ENCODE measurements at regions not wholly inside any gene's neighbourhood (a gene's known extent, or its start where the extent isn't known, plus 50 kb on each side); places are given as distances from the start of the nearest gene placed in this dataset.

DNA sequence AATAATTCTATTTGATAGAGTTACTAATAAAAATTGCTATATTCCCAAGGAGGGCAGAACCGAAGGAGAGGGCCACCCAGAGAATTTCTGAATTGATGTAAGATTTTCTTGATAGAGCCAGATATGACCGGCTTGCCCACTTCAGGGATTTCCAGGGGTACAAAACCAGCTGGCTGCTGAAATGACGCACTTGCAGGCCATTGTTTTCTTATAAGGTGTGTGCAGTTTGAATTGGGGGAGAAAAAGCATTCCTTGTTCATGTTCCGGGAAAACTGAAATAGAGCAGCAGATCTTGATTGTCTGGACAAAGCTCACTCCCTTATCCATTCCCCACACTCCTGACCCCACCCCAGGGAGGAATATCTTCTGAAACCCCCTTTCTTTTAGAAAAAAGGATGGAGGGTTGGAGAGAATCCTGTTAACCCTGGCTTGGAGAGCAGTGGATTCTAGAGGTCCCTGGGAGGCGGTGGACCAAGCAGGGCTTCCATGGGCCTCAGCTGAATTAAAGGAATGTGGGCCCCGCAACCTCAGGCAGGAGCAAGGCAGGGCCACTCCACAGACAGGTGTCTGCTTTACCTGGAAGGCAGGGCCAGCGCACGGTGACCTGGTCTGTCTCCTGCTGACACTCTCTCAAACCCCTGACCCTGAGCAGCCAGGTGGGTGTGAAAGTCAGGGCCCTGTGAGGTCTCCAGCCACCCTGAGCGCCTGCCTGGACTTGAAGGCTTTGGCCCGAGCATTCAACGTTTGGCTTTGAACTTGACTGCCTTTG, 96.4 kb downstream of the TMEM170B start:
- Histone ChIP-seq H3K36me3 (ENCODE audit: control insufficient read depth, insufficient read depth, low read length) (no peaks in the 10 kb centered on the region), H3K4me1 (ENCODE audit: control insufficient read depth, insufficient read depth, low read length) (no peaks in the 10 kb centered on the region), H3K9me3 (ENCODE audit: control insufficient read depth, insufficient read depth, low read depth, low read length) (no peaks in the 10 kb centered on the region), H3K27me3 (ENCODE audit: control insufficient read depth, insufficient read depth, low read length) (no peaks in the 10 kb centered on the region), H3K4me3 (ENCODE audit: low read depth in 2 of 2, low read length in 2 of 2) (no peak overlapping the region), H3K27ac (ENCODE audit: low read length) (no peak overlapping the region)
- BruUV-seq (replicated peaks): no TSS peak
- CTCF ChIA-PET: no interaction called here
- TF ChIP-seq POLR2AphosphoS5 (IDR thresholded peaks at IDR 0.05; ENCODE audit: low read depth, low read length) (no peak), SIN3A (IDR thresholded peaks at IDR 0.05; ENCODE audit: borderline replicate concordance, insufficient read depth, low read depth, low read length) (no peak), TCF7L2 (IDR thresholded peaks at IDR 0.05; ENCODE audit: low read depth, low read length) (no peak)
- TF ChIP-seq, protein P1, sequence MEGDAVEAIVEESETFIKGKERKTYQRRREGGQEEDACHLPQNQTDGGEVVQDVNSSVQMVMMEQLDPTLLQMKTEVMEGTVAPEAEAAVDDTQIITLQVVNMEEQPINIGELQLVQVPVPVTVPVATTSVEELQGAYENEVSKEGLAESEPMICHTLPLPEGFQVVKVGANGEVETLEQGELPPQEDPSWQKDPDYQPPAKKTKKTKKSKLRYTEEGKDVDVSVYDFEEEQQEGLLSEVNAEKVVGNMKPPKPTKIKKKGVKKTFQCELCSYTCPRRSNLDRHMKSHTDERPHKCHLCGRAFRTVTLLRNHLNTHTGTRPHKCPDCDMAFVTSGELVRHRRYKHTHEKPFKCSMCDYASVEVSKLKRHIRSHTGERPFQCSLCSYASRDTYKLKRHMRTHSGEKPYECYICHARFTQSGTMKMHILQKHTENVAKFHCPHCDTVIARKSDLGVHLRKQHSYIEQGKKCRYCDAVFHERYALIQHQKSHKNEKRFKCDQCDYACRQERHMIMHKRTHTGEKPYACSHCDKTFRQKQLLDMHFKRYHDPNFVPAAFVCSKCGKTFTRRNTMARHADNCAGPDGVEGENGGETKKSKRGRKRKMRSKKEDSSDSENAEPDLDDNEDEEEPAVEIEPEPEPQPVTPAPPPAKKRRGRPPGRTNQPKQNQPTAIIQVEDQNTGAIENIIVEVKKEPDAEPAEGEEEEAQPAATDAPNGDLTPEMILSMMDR (IDR thresholded peaks at IDR 0.05): no peak
- TF ChIP-seq, protein P2, sequence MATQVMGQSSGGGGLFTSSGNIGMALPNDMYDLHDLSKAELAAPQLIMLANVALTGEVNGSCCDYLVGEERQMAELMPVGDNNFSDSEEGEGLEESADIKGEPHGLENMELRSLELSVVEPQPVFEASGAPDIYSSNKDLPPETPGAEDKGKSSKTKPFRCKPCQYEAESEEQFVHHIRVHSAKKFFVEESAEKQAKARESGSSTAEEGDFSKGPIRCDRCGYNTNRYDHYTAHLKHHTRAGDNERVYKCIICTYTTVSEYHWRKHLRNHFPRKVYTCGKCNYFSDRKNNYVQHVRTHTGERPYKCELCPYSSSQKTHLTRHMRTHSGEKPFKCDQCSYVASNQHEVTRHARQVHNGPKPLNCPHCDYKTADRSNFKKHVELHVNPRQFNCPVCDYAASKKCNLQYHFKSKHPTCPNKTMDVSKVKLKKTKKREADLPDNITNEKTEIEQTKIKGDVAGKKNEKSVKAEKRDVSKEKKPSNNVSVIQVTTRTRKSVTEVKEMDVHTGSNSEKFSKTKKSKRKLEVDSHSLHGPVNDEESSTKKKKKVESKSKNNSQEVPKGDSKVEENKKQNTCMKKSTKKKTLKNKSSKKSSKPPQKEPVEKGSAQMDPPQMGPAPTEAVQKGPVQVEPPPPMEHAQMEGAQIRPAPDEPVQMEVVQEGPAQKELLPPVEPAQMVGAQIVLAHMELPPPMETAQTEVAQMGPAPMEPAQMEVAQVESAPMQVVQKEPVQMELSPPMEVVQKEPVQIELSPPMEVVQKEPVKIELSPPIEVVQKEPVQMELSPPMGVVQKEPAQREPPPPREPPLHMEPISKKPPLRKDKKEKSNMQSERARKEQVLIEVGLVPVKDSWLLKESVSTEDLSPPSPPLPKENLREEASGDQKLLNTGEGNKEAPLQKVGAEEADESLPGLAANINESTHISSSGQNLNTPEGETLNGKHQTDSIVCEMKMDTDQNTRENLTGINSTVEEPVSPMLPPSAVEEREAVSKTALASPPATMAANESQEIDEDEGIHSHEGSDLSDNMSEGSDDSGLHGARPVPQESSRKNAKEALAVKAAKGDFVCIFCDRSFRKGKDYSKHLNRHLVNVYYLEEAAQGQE (IDR thresholded peaks at IDR 0.05; ENCODE audit: insufficient read depth in 1 of 2, low read depth in 2 of 2, low read length in 1 of 2): no peak
- ATAC-seq (no peak), DNase-seq (ENCODE audit: low read depth, low spot score) (no peak)
- intact Hi-C loops (cut with micrococcal nuclease; ENCODE audit: unreplicated experiment) (no loop called here), in situ Hi-C loops (cut with HindIII; ENCODE audit: low pct_unique_long_range_greater_than_20kb, low sequenced_read_pairs) (no loop called here)
- POLR2A ChIA-PET: no interaction called here

DNA sequence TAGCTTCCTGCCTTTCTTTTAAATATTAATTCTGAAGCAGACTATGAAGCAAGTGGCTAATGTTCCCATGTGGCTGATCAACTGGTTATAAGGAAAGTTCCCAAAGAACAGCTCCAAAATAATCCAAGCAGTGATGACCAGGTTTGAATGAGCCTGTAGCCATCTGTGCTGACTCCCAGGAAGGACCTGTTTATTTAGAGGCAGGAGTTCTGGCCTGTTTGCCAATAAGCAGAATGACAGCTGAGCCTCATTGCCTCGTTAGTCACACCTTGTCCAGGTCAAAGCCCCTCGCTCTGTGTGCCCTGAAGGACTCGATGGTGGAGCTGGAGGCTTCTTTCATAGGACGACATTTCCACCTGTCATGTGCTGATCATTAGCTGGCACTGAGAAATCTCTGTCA, 97.4 kb downstream of the TMEM170B start:
- no peak overlapping the region for H3K27ac ChIP-seq (ENCODE audit: low read length)
- TF ChIP-seq, protein P2 (IDR thresholded peaks at IDR 0.05; ENCODE audit: insufficient read depth in 1 of 2, low read depth in 2 of 2, low read length in 1 of 2): no peak
- TF ChIP-seq POLR2AphosphoS5 (IDR thresholded peaks at IDR 0.05; ENCODE audit: low read depth, low read length): no peak
- H3K36me3 ChIP-seq (ENCODE audit: control insufficient read depth, insufficient read depth, low read length): no peaks in the 10 kb centered on the region
- ATAC-seq (no peak), DNase-seq (ENCODE audit: low read depth, low spot score) (no peak)
- intact Hi-C loops (cut with micrococcal nuclease; ENCODE audit: unreplicated experiment) (no loop called here), in situ Hi-C loops (cut with HindIII; ENCODE audit: low pct_unique_long_range_greater_than_20kb, low sequenced_read_pairs) (no loop called here)
- H3K4me3 ChIP-seq (ENCODE audit: low read depth in 2 of 2, low read length in 2 of 2): no peak overlapping the region
- BruUV-seq (replicated peaks): no TSS peak
- H3K4me1 ChIP-seq (ENCODE audit: control insufficient read depth, insufficient read depth, low read length): no peaks in the 10 kb centered on the region
- CTCF ChIA-PET: no interaction called here
- no peaks in the 10 kb centered on the region for H3K9me3 ChIP-seq (ENCODE audit: control insufficient read depth, insufficient read depth, low read depth, low read length)
- POLR2A ChIA-PET: no interaction called here
- no peaks in the 10 kb centered on the region for H3K27me3 ChIP-seq (ENCODE audit: control insufficient read depth, insufficient read depth, low read length)
